Fibroblast of skin of left quadriceps (primary cell): ENCODE measurements at regions not wholly inside any gene's neighbourhood (a gene's known extent, or its start where the extent isn't known, plus 50 kb on each side); places are given as distances from the start of the nearest gene placed in this dataset.

Source experiments
- DNase-seq, 2 experiments: peaks; one replicate each; pipeline ENCODE4 v3.0.0-alpha.2; 2013; ENCODE audit warnings: low read depth in 2 of 2

GRCh38 chr11:45089676-45090499 is 56.6 kb upstream of the PRDM11 start:
- no peak for DNase-seq

- DNase-seq: no peak
These were observed 55.8 kb upstream of the PRDM11 start for GRCh38 chr11:45090607-45091006.

GRCh38 chr11:45091563-45092403 is 54.7 kb upstream of the PRDM11 start:
- no peak for DNase-seq

- no peak for DNase-seq
These were observed 54.0 kb upstream of the PRDM11 start for GRCh38 chr11:45092404-45092785.

GRCh38 chr11:45092901-45093760 is 53.3 kb upstream of the PRDM11 start:
- peak; percentile 21 to 25 for DNase-seq

- no peak for DNase-seq
These were observed 52.5 kb upstream of the PRDM11 start for GRCh38 chr11:45093761-45094455.

- no peak for DNase-seq
These were observed 51.3 kb upstream of the PRDM11 start for GRCh38 chr11:45094958-45095690.

GRCh38 chr11:45095691-45096010 is 50.8 kb upstream of the PRDM11 start:
- DNase-seq: no peak

GRCh38 chr11:45096636-45097035 is 49.8 kb upstream of the PRDM11 start:
- DNase-seq: no peak
